ENCODE measurements at regions not wholly inside any gene's neighbourhood (a gene's known extent, or its start where the extent isn't known, plus 50 kb on each side); places are given as distances from the start of the nearest gene placed in this dataset.

- no TSS peak for BruUV-seq (replicated peaks)
- ChIA-PET POLR2A (no interaction called here), CTCF (ENCODE audit: unreplicated experiment) (no interaction called here)
- intact Hi-C loops (cut with micrococcal nuclease; ENCODE audit: unreplicated experiment): no loop called here
- Histone ChIP-seq H3K9me2 (ENCODE audit: insufficient read depth, low read length) (no peaks in the 10 kb centered on the region), H3K79me2 (ENCODE audit: insufficient read depth, low read depth, low read length) (no peaks in the 10 kb centered on the region), H2AFZ (ENCODE audit: low read length) (no peak overlapping the region), H4K20me1 (ENCODE audit: insufficient read depth, low read length) (no peaks in the 10 kb centered on the region), H3K4me2 (ENCODE audit: low read length) (no peak overlapping the region), H3K4me1 (ENCODE audit: insufficient read depth, low read length, poor library complexity, severe bottlenecking) (no peaks in the 10 kb centered on the region), H3K36me3 (ENCODE audit: insufficient read depth, low read length) (no peaks in the 10 kb centered on the region), H3K9me3 (ENCODE audit: low read length) (no peaks in the 10 kb centered on the region), H3K27ac (ENCODE audit: low read depth, low read length, poor library complexity, severe bottlenecking) (no peak overlapping the region), H3K4me3 (ENCODE audit: low read depth, low read length, poor library complexity, severe bottlenecking) (no peak overlapping the region)
- DNase-seq (ENCODE audit: low spot score): no peak
- TF ChIP-seq CTCF (conservative IDR thresholded peaks at IDR 0.05; ENCODE audit: low read length): no peak
- no peak for TF ChIP-seq EZH2phosphoT487 (IDR thresholded peaks at IDR 0.05; ENCODE audit: borderline replicate concordance, low read depth, low read length)
Observed at GRCh38 chr6:11865680-11866300, 87.2 kb upstream of the ADTRP start.

GRCh38 chr6:11858439-11858838 lies 79.8 kb upstream of the ADTRP start:
- TF ChIP-seq CTCF (conservative IDR thresholded peaks at IDR 0.05; ENCODE audit: low read length) (no peak), EZH2phosphoT487 (IDR thresholded peaks at IDR 0.05; ENCODE audit: borderline replicate concordance, low read depth, low read length) (no peak)
- no peak for DNase-seq (ENCODE audit: low spot score)
- Histone ChIP-seq H2AFZ (ENCODE audit: low read length) (no peak overlapping the region), H3K4me2 (ENCODE audit: low read length) (no peak overlapping the region), H3K36me3 (ENCODE audit: insufficient read depth, low read length) (no peaks in the 10 kb centered on the region), H3K9me3 (ENCODE audit: low read length) (0 out of 2 replicates have a peak, but pooled peaks cover 3% of the 10 kb centered on the region), H3K4me1 (ENCODE audit: insufficient read depth, low read length, poor library complexity, severe bottlenecking) (no peaks in the 10 kb centered on the region), H4K20me1 (ENCODE audit: insufficient read depth, low read length) (no peaks in the 10 kb centered on the region), H3K9me2 (ENCODE audit: insufficient read depth, low read length) (no peaks in the 10 kb centered on the region), H3K4me3 (ENCODE audit: low read depth, low read length, poor library complexity, severe bottlenecking) (no peak overlapping the region), H3K27ac (ENCODE audit: low read depth, low read length, poor library complexity, severe bottlenecking) (no peak overlapping the region), H3K79me2 (ENCODE audit: insufficient read depth, low read depth, low read length) (no peaks in the 10 kb centered on the region)
- POLR2A ChIA-PET: no interaction called here
- BruUV-seq (replicated peaks): no TSS peak
- CTCF ChIA-PET (ENCODE audit: unreplicated experiment): no interaction called here
- intact Hi-C loops (cut with micrococcal nuclease; ENCODE audit: unreplicated experiment): no loop called here

- H3K9me2 ChIP-seq (ENCODE audit: insufficient read depth, low read length): no peaks in the 10 kb centered on the region
- no peaks in the 10 kb centered on the region for H3K79me2 ChIP-seq (ENCODE audit: insufficient read depth, low read depth, low read length)
- ChIA-PET POLR2A (no interaction called here), CTCF (ENCODE audit: unreplicated experiment) (no interaction called here)
- DNase-seq (ENCODE audit: low spot score): no peak
- no peak overlapping the region for H3K4me3 ChIP-seq (ENCODE audit: low read depth, low read length, poor library complexity, severe bottlenecking)
- H3K36me3 ChIP-seq (ENCODE audit: insufficient read depth, low read length): no peaks in the 10 kb centered on the region
- TF ChIP-seq EZH2phosphoT487 (IDR thresholded peaks at IDR 0.05; ENCODE audit: borderline replicate concordance, low read depth, low read length) (no peak), CTCF (conservative IDR thresholded peaks at IDR 0.05; ENCODE audit: low read length) (no peak)
- no peak overlapping the region for H3K27ac ChIP-seq (ENCODE audit: low read depth, low read length, poor library complexity, severe bottlenecking)
- H3K4me2 ChIP-seq (ENCODE audit: low read length): no peak overlapping the region
- BruUV-seq (replicated peaks): no TSS peak
- intact Hi-C loops (cut with micrococcal nuclease; ENCODE audit: unreplicated experiment): no loop called here
- 0 out of 2 replicates have a peak, but pooled peaks cover 3% of the 10 kb centered on the region for H3K9me3 ChIP-seq (ENCODE audit: low read length)
- no peak overlapping the region for H2AFZ ChIP-seq (ENCODE audit: low read length)
- H4K20me1 ChIP-seq (ENCODE audit: insufficient read depth, low read length): no peaks in the 10 kb centered on the region
- H3K4me1 ChIP-seq (ENCODE audit: insufficient read depth, low read length, poor library complexity, severe bottlenecking): no peaks in the 10 kb centered on the region
Observed at GRCh38 chr6:11855743-11856142, 77.1 kb upstream of the ADTRP start.

Measured in OCI-LY7 (cell line).